ENCODE measurements at regions not wholly inside any gene's neighbourhood (a gene's known extent, or its start where the extent isn't known, plus 50 kb on each side); places are given as distances from the start of the nearest gene placed in this dataset.

DNA sequence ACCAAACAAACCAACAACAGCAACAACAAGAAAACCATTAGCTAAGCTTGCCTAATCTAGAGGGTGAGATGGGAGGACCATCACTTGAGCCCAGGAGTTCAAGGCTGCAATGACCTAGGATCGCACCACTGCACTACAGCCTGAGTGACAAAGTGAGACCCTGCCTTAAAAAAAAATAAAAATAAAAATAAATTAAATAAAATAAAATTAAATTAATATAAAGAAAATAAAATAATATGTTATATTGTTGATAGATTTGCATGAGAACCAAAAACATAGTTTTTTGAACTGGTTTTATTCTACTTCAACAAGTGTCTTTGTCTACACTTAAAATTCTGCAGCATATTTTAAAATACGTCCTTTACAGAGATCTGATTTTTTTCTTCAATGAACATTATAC lies 2683.1 kb downstream of the ARAP2 start:
- TF ChIP-seq CREB1 (IDR thresholded peaks at IDR 0.05; ENCODE audit: low read depth) (no peak), ZBTB7A (IDR thresholded peaks at IDR 0.05; ENCODE audit: low read depth) (no peak), TAF1 (IDR thresholded peaks at IDR 0.05; ENCODE audit: low read depth) (no peak), NFIC (IDR thresholded peaks at IDR 0.05) (no peak), USF1 (IDR thresholded peaks at IDR 0.05) (no peak), EP300 (IDR thresholded peaks at IDR 0.05; ENCODE audit: borderline replicate concordance) (no peak)
- TF ChIP-seq, protein P1, sequence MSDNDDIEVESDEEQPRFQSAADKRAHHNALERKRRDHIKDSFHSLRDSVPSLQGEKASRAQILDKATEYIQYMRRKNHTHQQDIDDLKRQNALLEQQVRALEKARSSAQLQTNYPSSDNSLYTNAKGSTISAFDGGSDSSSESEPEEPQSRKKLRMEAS (IDR thresholded peaks at IDR 0.05), result no peak

- TF ChIP-seq NFIC (IDR thresholded peaks at IDR 0.05) (no peak), TCF12 (IDR thresholded peaks at IDR 0.05; ENCODE audit: low read depth) (no peak), EP300 (IDR thresholded peaks at IDR 0.05; ENCODE audit: borderline replicate concordance) (no peak), TAF1 (IDR thresholded peaks at IDR 0.05; ENCODE audit: low read depth) (no peak), ZBTB7A (IDR thresholded peaks at IDR 0.05; ENCODE audit: low read depth) (no peak), FOXM1 (IDR thresholded peaks at IDR 0.05; ENCODE audit: borderline replicate concordance, low read depth) (no peak), CREB1 (IDR thresholded peaks at IDR 0.05; ENCODE audit: low read depth) (no peak), REST (IDR thresholded peaks at IDR 0.05; ENCODE audit: low read depth) (no peak), CEBPB (IDR thresholded peaks at IDR 0.05) (no peak), YY1 (IDR thresholded peaks at IDR 0.05; ENCODE audit: low read depth) (no peak), RAD21 (IDR thresholded peaks at IDR 0.05; ENCODE audit: low read depth) (no peak), EGR1 (IDR thresholded peaks at IDR 0.05) (no peak), TEAD4 (IDR thresholded peaks at IDR 0.05) (no peak), USF1 (IDR thresholded peaks at IDR 0.05) (no peak)
- TF ChIP-seq, protein P1 (IDR thresholded peaks at IDR 0.05), result no peak
Observed at GRCh38 chr4:33566649-33567048, 2677.7 kb downstream of the ARAP2 start.

GRCh38 chr4:33577791-33578190 lies 2666.5 kb downstream of the ARAP2 start:
- TF ChIP-seq YY1 (IDR thresholded peaks at IDR 0.05; ENCODE audit: low read depth) (no peak), REST (IDR thresholded peaks at IDR 0.05; ENCODE audit: low read depth) (no peak), TAF1 (IDR thresholded peaks at IDR 0.05; ENCODE audit: low read depth) (no peak), EP300 (IDR thresholded peaks at IDR 0.05; ENCODE audit: borderline replicate concordance) (no peak), TCF12 (IDR thresholded peaks at IDR 0.05; ENCODE audit: low read depth) (no peak), TEAD4 (IDR thresholded peaks at IDR 0.05) (no peak), FOXM1 (IDR thresholded peaks at IDR 0.05; ENCODE audit: borderline replicate concordance, low read depth) (no peak), CREB1 (IDR thresholded peaks at IDR 0.05; ENCODE audit: low read depth) (no peak), USF1 (IDR thresholded peaks at IDR 0.05) (no peak), RAD21 (IDR thresholded peaks at IDR 0.05; ENCODE audit: low read depth) (no peak), NFIC (IDR thresholded peaks at IDR 0.05) (no peak), ZBTB7A (IDR thresholded peaks at IDR 0.05; ENCODE audit: low read depth) (no peak), EGR1 (IDR thresholded peaks at IDR 0.05) (no peak), CEBPB (IDR thresholded peaks at IDR 0.05) (no peak)
- TF ChIP-seq, protein P1 (IDR thresholded peaks at IDR 0.05), result no peak

DNA sequence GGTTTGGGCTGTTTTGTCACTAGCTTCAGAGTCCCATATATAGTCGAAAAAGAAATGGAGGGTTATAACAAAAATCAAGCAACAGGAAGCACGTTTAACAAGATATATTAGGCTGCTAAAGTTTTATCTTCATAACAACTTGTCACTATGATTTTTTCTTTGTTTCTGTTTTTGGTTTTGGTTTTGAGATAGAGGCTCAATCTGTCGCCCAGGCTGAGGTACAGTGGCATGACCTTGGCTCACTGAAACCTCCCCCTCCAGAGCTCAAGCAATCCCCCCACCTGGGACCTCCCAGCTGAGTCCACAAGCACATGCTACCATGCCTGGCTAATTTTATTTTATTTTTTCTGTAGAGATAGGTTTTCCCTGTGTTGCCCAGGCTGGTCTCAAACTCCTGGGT lies 2664.4 kb downstream of the ARAP2 start:
- TF ChIP-seq REST (IDR thresholded peaks at IDR 0.05; ENCODE audit: low read depth) (no peak), TAF1 (IDR thresholded peaks at IDR 0.05; ENCODE audit: low read depth) (no peak), CEBPB (IDR thresholded peaks at IDR 0.05) (no peak), TCF12 (IDR thresholded peaks at IDR 0.05; ENCODE audit: low read depth) (no peak), CREB1 (IDR thresholded peaks at IDR 0.05; ENCODE audit: low read depth) (no peak), NFIC (IDR thresholded peaks at IDR 0.05) (no peak), YY1 (IDR thresholded peaks at IDR 0.05; ENCODE audit: low read depth) (no peak), ZBTB7A (IDR thresholded peaks at IDR 0.05; ENCODE audit: low read depth) (no peak), RAD21 (IDR thresholded peaks at IDR 0.05; ENCODE audit: low read depth) (no peak), EGR1 (IDR thresholded peaks at IDR 0.05) (no peak), USF1 (IDR thresholded peaks at IDR 0.05) (no peak), EP300 (IDR thresholded peaks at IDR 0.05; ENCODE audit: borderline replicate concordance) (no peak), TEAD4 (IDR thresholded peaks at IDR 0.05) (no peak), FOXM1 (IDR thresholded peaks at IDR 0.05; ENCODE audit: borderline replicate concordance, low read depth) (no peak)
- TF ChIP-seq, protein P1 (IDR thresholded peaks at IDR 0.05), result no peak
